GM12878 (cell line): ENCODE measurements at regions not wholly inside any gene's neighbourhood (a gene's known extent, or its start where the extent isn't known, plus 50 kb on each side); places are given as distances from the start of the nearest gene placed in this dataset.

Experiments
- ATAC-seq: fragments of 200-7000 bp; cut with Tn5 transposase; 3 replicates; pipeline ENCODE4 v1.9.1; 2020; ENCODE audit warnings: mild to moderate bottlenecking, moderate library complexity
- BruUV-seq: library from RNA; stranded (reverse); fragments of 400-500 nt; replicated peaks from 2 replicates; lab custom pipeline; 2021; lab: Mats Ljungman, UMichigan
- CTCF ChIA-PET: fragments of 300-600 bp; sonication (Branson Sonifier 250); formaldehyde crosslinking; extraction: SDS; loops from one replicate; lab custom pipeline; 2021; ENCODE audit warnings: inconsistent platforms; lab: Yijun Ruan, JAX
- POLR2A ChIA-PET: fragments of 350-600 bp; formaldehyde crosslinking; extraction: SDS; loops from one replicate; lab custom pipeline; 2021; ENCODE audit warnings: inconsistent platforms; lab: Charles Lee
- RAD21 ChIA-PET: fragments of 300-600 bp; sonication (Branson Sonifier 250); formaldehyde crosslinking; loops from one replicate; lab custom pipeline; 2023; ENCODE audit warnings: antibody characterized with exemption; ENCODE audit not compliant: unreplicated experiment; lab: Charles Lee
- SMC1A ChIA-PET: fragments of 300-600 bp; sonication (Branson Sonifier 250); formaldehyde crosslinking; loops from one replicate; lab custom pipeline; 2023; ENCODE audit not compliant: unreplicated experiment, uncharacterized antibody; lab: Charles Lee
- DNase-seq: peaks from one replicate; pipeline ENCODE4 v3.0.0-alpha.2; 2011; ENCODE audit warnings: low read depth, low spot score
- FAIRE-seq: peaks from 3 replicates; lab custom pipeline; 2011; peaks lifted over from hg19 to GRCh38; lab: Jason Lieb, UNC
- H2AFZ ChIP-seq: 2 replicates; pipeline ENCODE4 v1.6.0; 2011; ENCODE audit warnings: low read depth, low read length, control low read depth; ENCODE audit not compliant: control insufficient read depth
- H3K27ac ChIP-seq: 2 replicates; pipeline ENCODE4 v1.5.1; 2011; ENCODE audit warnings: control low read depth; ENCODE audit not compliant: control insufficient read depth, insufficient read depth
- H3K27me3 ChIP-seq, 2 experiments: replicated peaks in 1 of 2; 2 replicates each; pipeline versions ENCODE4 v1.6.0 to v1.6.1; 2011; ENCODE audit warnings: low read length in 1 of 2; ENCODE audit not compliant: control insufficient read depth in 2 of 2, insufficient read depth in 2 of 2
- H3K36me3 ChIP-seq, 2 experiments: 2 replicates each; pipeline ENCODE4 v1.5.1; 2011; ENCODE audit warnings: low read length in 1 of 2; ENCODE audit not compliant: control insufficient read depth in 2 of 2, insufficient read depth in 2 of 2
- H3K4me1 ChIP-seq: 2 replicates; pipeline ENCODE4 v1.6.1; 2011; ENCODE audit warnings: mild to moderate bottlenecking, low read length, moderate library complexity, mixed read lengths; ENCODE audit not compliant: control insufficient read depth, insufficient read depth
- H3K4me2 ChIP-seq: 2 replicates; pipeline ENCODE4 v1.6.0; 2011; ENCODE audit warnings: control low read depth; ENCODE audit not compliant: control insufficient read depth, insufficient read depth
- H3K4me3 ChIP-seq: fragments of 200-600 bp; sonication (generic); 2 replicates; pipeline ENCODE4 v1.5.1; 2016
- H3K79me2 ChIP-seq: 2 replicates; pipeline ENCODE4 v1.6.0; 2011; ENCODE audit warnings: low read length; ENCODE audit not compliant: control insufficient read depth, insufficient read depth
- H3K9ac ChIP-seq: 2 replicates; pipeline ENCODE4 v1.8.0; 2011; ENCODE audit warnings: low read length, control low read depth, mixed read lengths; ENCODE audit not compliant: control insufficient read depth, insufficient read depth
- H3K9me3 ChIP-seq: replicated peaks from 3 replicates; pipeline ENCODE4 v1.5.1; 2011; ENCODE audit warnings: mild to moderate bottlenecking, low read length; ENCODE audit not compliant: control insufficient read depth, insufficient read depth
- H4K20me1 ChIP-seq: 2 replicates; pipeline ENCODE4 v1.6.0; 2011; ENCODE audit not compliant: control insufficient read depth, insufficient read depth
- E2F8 ChIP-seq: fragments of 450-650 bp; IDR thresholded peaks from 2 replicates; pipeline ENCODE4 v1.6.1; 2018; ENCODE audit warnings: mild to moderate bottlenecking, low read depth, moderate library complexity; ENCODE audit not compliant: partially characterized antibody
- EGR1 ChIP-seq, 2 experiments: IDR thresholded peaks; 1 replicate in 1 of 2; 2 replicates in 1 of 2; pipeline ENCODE4 v1.6.1; 2011 to 2012; ENCODE audit warnings: low read depth in 2 of 2, low read length in 2 of 2, borderline replicate concordance in 1 of 2, mild to moderate bottlenecking in 1 of 2, moderate library complexity in 1 of 2
- EZH2 ChIP-seq: IDR thresholded peaks from 2 replicates; pipeline ENCODE4 v1.6.1; 2012; ENCODE audit warnings: low read depth, mild to moderate bottlenecking, control low read depth, inconsistent platforms, low read length, borderline replicate concordance; ENCODE audit not compliant: control insufficient read depth
- FOXM1 ChIP-seq: IDR thresholded peaks from 2 replicates; pipeline ENCODE4 v1.6.1; 2012; ENCODE audit warnings: low read depth, mild to moderate bottlenecking, inconsistent platforms, low read length, moderate library complexity
- GATAD2B ChIP-seq: fragments of 450-650 bp; conservative IDR thresholded peaks from 2 replicates; pipeline ENCODE4 v1.6.1; 2017; ENCODE audit warnings: low read depth, mild to moderate bottlenecking, moderate library complexity
- NFYA ChIP-seq: IDR thresholded peaks from 2 replicates; pipeline ENCODE4 v1.6.1; 2011; ENCODE audit warnings: low read depth, mild to moderate bottlenecking, low read length, improper control_type of control experiment, borderline replicate concordance
- NR2F1 ChIP-seq: fragments of 450-650 bp; conservative IDR thresholded peaks from 2 replicates; pipeline ENCODE4 v1.6.1; 2017; ENCODE audit warnings: mild to moderate bottlenecking
- RFX5 ChIP-seq: IDR thresholded peaks from 2 replicates; pipeline ENCODE4 v1.6.1; 2011; ENCODE audit warnings: low read depth, low read length, improper control_type of control experiment
- TCF3 ChIP-seq: IDR thresholded peaks from 2 replicates; pipeline ENCODE4 v1.6.1; 2012; ENCODE audit warnings: low read depth, mild to moderate bottlenecking, low read length, borderline replicate concordance; ENCODE audit not compliant: insufficient read depth
- ZBTB40 ChIP-seq: fragments of 450-650 bp; IDR thresholded peaks from 2 replicates; pipeline ENCODE4 v1.6.1; 2016; ENCODE audit warnings: mild to moderate bottlenecking, moderate library complexity, borderline replicate concordance
- WGBS: methylation state at CpG from one replicate; pipeline ENCODE4 v1.1.6; 2016; ENCODE audit warnings: low lambda C conversion rate; ENCODE audit not compliant: insufficient replicate concordance, insufficient coverage; ENCODE audit errors: missing lambda C conversion rate; 5-methylcytosine and 5-hydroxymethylcytosine counted together
- in situ Hi-C: fragments of 300-500 bp; cut with MboI; formaldehyde crosslinking; loops from 9 replicates; pipeline ENCODE4 v1.14.3; 2018; ENCODE audit warnings: mixed read lengths
- intact Hi-C: fragments of 100-400 bp; cut with micrococcal nuclease; formaldehyde crosslinking; loops from one replicate; pipeline ENCODE4 v1.14.2; 2022; ENCODE audit not compliant: unreplicated experiment

GRCh38 chr7:68564306-68565135 lies 1033.8 kb upstream of the AUTS2 start:
- RAD21 ChIA-PET = no interaction called here
- TF ChIP-seq TCF3 (no peak), RFX5 (no peak), EGR1 (IDR thresholded peaks at IDR 0.05; ENCODE audit: borderline replicate concordance in 1 of 2, low read depth in 2 of 2, low read length in 2 of 2) (no peak), ZBTB40 (no peak), E2F8 (no peak), EZH2 (no peak), FOXM1 (no peak), NR2F1 (no peak), NFYA (no peak), GATAD2B (no peak)
- TF ChIP-seq, all 136 proteins: peak for 0
- in situ Hi-C loops (no loop called here), intact Hi-C loops (no loop called here)
- POLR2A ChIA-PET = no interaction called here
- DNase-seq (no peak), FAIRE-seq (no peak), ATAC-seq (no peak)
- H3K9ac ChIP-seq = no peak overlapping the region
- no peaks in the 10 kb centered on the region; the same call in 2 of the 3 replicates for H3K9me3 ChIP-seq
- H3K4me3 ChIP-seq = no peak overlapping the region
- SMC1A ChIA-PET = no interaction called here
- CTCF ChIA-PET = no interaction called here
- no TSS peak for BruUV-seq
- no peaks in the 10 kb centered on the region for H3K36me3 ChIP-seq
- H3K27me3 ChIP-seq = no peaks in the 10 kb centered on the region
- no peaks in the 10 kb centered on the region for H3K79me2 ChIP-seq
- H3K4me2 ChIP-seq = no peak overlapping the region
- 49% methylated on average over 6 of the region's 6 CpGs for WGBS
- no peak overlapping the region for H2AFZ ChIP-seq
- no peaks in the 10 kb centered on the region for H3K4me1 ChIP-seq
- no peaks in the 10 kb centered on the region for H4K20me1 ChIP-seq
- no peak overlapping the region for H3K27ac ChIP-seq
